HG02973 (cell line): ENCODE measurements at regions not wholly inside any gene's neighbourhood (a gene's known extent, or its start where the extent isn't known, plus 50 kb on each side); places are given as distances from the start of the nearest gene placed in this dataset.

Source experiments
- ATAC-seq: cut with Tn5 transposase; IDR thresholded peaks from one replicate; pipeline ENCODE4 v1.9.1; 2021; ENCODE audit warnings: moderate library complexity; ENCODE audit not compliant: unreplicated experiment

DNA sequence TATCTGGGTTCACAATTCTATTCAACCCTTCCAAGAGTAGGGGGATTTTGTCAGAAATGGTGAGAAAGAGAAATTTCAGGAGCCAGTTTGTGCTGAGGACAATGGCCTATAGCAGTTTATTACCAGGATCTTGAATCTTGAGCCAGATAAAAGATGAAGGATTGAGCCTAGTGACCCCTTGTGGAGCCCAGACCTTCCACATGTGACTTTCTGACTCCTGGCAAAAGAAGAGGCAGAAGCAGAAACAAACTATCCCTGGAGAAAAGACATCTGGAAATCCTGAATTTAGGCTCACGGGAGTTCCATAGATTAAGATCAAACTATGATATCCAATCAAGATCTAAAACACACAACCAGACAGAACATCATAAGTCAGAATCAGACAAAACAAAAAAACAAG is 60.9 kb upstream of the CHRM2 start:
- ATAC-seq: no peak

- ATAC-seq: no peak
Measured at GRCh38 chr7:136803028-136803427, 65.4 kb upstream of the CHRM2 start.

GRCh38 chr7:136783934-136784333 is 84.5 kb upstream of the CHRM2 start:
- no peak for ATAC-seq

GRCh38 chr7:136741941-136742340 is 126.5 kb upstream of the CHRM2 start:
- ATAC-seq: no peak

- no peak for ATAC-seq
Measured at GRCh38 chr7:136728945-136729344, 139.5 kb upstream of the CHRM2 start.

- ATAC-seq: no peak
Measured at GRCh38 chr7:136726460-136726859, 142.0 kb upstream of the CHRM2 start.

GRCh38 chr7:136717910-136718557 is 150.4 kb upstream of the CHRM2 start:
- ATAC-seq: no peak

DNA sequence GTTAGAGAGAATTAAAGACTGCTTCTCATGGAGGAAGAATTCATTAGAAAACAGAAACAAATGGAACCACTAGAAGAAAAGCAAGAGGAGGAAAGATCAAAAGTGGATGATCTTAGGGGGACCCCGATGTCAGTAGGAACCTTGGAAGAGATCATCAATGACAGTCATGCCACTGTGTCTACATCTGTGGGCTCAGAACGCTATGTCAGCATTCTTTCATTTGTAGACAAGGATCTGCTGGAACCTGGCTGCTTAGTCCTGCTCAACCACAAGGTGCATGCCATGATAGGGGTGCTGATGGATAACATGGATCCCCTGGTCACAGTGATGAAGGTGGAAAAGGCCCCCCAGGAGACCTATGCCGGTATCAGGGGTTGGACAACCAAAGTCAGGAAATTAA is 154.4 kb upstream of the CHRM2 start:
- ATAC-seq: no peak

DNA sequence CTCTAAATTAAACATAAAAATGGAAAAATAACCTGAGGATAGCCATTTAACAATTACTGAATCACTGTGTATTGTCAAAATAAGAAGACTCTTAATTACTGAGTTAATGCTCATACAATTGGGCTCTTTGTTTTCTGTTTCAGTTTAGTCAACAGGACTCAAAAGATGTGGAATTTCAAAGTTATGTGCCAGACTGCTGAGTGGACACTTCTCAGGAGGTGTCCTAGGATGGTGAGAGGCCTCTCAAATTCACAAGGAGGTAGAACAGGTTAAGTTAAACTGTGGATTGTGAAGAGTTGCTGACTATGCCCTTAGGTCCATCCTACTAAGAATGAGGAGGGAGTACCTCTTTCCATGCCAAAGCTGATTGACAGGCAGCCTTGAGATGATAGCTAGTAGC is 157.7 kb upstream of the CHRM2 start:
- ATAC-seq: no peak

- ATAC-seq: no peak
Measured at GRCh38 chr7:136709876-136710275, 158.6 kb upstream of the CHRM2 start.

- ATAC-seq: no peak
Measured at GRCh38 chr7:136702913-136703312, 165.5 kb upstream of the CHRM2 start.

- ATAC-seq: no peak
Measured at GRCh38 chr7:136698977-136699376, 169.5 kb upstream of the CHRM2 start.

- ATAC-seq: no peak
Measured at GRCh38 chr7:136698231-136698630, 170.2 kb upstream of the CHRM2 start.

- ATAC-seq: no peak
Measured at GRCh38 chr7:136697271-136697670, 171.2 kb upstream of the CHRM2 start.

DNA sequence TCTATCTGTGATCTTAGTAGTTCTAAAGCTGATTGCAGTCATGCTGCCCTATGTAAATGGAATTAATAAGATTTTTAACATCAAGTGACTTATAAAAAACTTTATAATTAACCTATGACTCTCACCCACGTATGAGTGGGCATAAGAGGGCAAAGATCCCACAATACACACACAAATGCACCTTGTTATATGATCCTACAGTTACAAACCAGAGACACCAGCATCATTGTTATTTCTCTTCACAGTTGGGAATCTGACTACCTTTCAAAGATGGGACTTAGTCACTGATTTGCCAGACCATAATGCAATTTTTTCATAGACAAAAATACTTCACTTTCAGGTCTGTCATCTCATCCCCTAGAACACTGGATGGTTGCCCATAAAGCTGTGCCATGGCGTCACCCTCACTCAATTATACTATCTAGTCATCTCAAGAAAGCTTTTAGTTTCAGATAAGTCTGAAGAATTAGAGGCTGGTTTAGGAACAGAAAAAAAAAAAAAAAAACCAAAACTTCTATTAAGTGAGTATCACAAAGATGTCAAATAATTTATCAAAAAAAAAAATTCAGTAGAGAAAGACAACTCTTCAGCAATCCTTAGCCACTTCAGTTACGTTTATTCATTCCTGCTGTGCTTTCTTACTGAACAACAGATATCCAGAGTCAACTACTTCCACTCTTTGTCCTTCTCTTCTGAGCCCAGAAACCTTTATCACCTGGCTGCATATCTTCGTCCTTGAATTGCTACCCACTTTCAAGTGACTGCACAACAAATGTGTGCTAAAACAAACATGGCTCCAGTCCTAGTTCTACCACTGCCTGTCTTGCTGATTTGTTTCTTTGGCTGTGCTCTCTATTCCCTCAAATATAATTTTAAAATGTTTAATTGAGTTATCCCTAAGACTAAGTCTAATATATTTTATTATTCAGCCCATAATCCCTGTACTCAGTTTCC is 175.0 kb upstream of the CHRM2 start:
- ATAC-seq: no peak

DNA sequence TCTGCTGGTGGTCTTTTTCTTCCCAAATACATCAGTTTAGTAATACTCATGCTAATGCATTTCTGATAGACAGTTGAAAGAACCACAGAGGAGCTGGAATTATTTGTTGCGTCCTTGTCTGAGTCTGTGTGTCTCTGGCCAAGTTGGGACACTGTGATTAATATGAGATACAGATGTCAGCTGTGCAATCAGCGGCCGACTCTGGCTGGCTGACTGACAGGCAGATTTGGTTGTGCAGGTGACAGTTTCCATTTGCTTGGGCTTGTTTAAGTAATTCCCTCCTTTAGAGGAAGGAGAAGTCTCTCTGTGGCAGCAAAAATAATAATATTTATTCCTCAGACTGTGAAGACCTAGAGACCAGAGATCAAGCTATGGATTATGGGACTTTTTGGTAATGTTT is 176.2 kb upstream of the CHRM2 start:
- no peak for ATAC-seq

DNA sequence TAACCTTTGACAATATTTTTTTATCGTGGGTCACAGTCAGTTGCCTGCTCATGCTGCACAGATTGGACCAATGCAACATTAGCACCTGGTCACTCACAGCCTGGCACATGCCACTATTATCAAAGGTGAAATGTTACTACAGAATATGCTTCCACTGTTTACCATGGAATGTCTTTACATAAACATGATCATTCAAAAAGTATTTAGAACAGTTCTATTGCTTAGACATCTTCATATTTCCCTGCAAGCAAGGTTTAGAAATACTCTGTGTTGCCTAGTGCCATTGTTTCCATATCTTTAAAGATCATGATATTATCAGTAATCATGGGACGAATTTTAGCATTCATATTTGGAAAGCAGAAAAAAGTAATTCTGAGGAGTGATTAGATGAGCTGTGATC is 179.9 kb upstream of the CHRM2 start:
- no peak for ATAC-seq

DNA sequence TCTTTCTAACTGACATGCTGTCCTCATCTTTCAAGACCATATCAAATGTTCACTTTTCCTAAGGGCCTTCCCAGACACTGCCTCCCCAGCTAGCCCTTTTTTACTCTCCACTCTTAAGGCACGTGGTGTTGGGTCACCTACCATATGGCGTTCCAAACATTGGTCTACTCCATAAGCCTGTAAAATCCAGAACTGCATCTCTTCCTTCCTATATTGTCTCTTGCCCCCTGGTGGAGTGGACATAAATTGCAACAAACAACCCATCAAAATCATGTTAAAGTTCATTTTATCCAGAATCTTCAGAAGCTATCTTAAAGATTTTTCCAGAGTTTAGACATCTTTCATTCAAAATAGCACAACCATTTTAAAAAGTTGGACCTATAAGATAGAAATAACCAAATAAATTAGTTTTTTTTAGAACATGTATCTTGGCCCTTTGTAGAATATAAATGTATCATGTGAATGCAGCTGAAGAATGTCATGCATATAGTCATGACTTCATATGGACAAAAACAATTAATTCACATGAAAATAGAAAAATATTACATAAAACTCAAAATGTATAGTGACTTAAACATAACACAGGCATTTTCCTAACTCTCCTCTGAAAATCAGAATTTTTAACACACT is 180.6 kb upstream of the CHRM2 start:
- no peak for ATAC-seq

DNA sequence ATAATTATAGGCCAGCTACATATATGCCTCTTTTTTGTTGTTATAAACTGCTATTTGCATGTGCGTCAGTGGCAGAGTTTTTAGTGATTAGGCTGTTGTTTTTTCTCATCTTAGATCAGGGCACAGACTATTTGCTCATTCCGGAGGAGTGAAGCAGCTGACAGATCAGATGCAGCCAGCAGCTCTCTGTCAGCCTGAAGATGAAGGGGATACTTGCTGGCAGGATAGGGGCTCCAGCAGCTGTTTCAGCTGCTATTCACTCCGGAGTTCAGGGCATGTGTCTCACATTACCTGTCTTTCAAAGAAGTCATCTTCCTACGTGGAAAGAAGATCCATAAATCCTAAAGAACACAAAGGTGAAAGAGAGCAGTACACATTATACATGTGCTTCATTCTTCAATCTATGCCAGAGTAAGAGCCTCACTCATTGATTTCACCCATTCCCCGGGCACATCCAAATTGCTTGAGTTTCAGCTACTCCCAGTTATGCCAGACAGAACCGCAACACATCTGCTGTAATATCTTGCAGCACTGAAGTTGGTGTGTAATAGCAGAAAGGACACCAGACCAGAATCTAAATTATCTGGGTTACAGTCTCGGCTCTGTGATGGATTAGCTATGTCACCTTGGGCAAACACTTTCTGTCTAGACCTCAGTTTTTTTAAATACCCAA is 182.8 kb upstream of the CHRM2 start:
- no peak for ATAC-seq

- no peak for ATAC-seq
Measured at GRCh38 chr7:136677471-136678365, 190.7 kb upstream of the CHRM2 start.
